Neural progenitor cell (in vitro differentiated cells): ENCODE measurements at regions not wholly inside any gene's neighbourhood (a gene's known extent, or its start where the extent isn't known, plus 50 kb on each side); places are given as distances from the start of the nearest gene placed in this dataset.

Source experiments
- DNase-seq: peaks from one replicate; pipeline ENCODE4 v3.0.0-alpha.2; 2016; ENCODE audit warnings: low spot score
- H2AFZ ChIP-seq: fragments of 200-600 bp; sonication (generic); replicated peaks from 2 replicates; pipeline ENCODE4 v1.6.1; 2016; ENCODE audit warnings: antibody characterized with exemption
- H3F3A ChIP-seq: fragments of 200-600 bp; sonication (generic); 2 replicates; pipeline ENCODE4 v1.6.1; 2016; ENCODE audit warnings: antibody characterized with exemption, low read depth
- H3K27ac ChIP-seq: fragments of 200-600 bp; sonication (generic); 2 replicates; pipeline ENCODE4 v1.5.1; 2016; ENCODE audit warnings: mild to moderate bottlenecking
- H3K27me3 ChIP-seq: fragments of 200-600 bp; sonication (generic); 2 replicates; pipeline ENCODE4 v1.6.1; 2016; ENCODE audit warnings: mild to moderate bottlenecking, moderate library complexity
- H3K36me3 ChIP-seq: fragments of 200-600 bp; sonication (generic); 2 replicates; pipeline ENCODE4 v1.5.1; 2016
- H3K4me1 ChIP-seq: fragments of 200-600 bp; sonication (generic); 2 replicates; pipeline ENCODE4 v1.6.1; 2016; ENCODE audit warnings: mixed run types
- H3K4me2 ChIP-seq: fragments of 200-600 bp; sonication (generic); 2 replicates; pipeline ENCODE4 v1.6.1; 2016
- H3K4me3 ChIP-seq: fragments of 200-600 bp; sonication (generic); 2 replicates; pipeline ENCODE4 v1.5.1; 2016
- H3K79me2 ChIP-seq: fragments of 200-600 bp; sonication (generic); 2 replicates; pipeline ENCODE4 v1.6.1; 2016; ENCODE audit warnings: low read depth
- H3K9ac ChIP-seq: fragments of 200-600 bp; sonication (generic); 2 replicates; pipeline ENCODE4 v1.6.1; 2016
- H3K9me3 ChIP-seq: fragments of 200-600 bp; sonication (generic); 2 replicates; pipeline ENCODE4 v1.5.1; 2016; ENCODE audit warnings: low read depth
- H4K20me1 ChIP-seq: fragments of 200-600 bp; sonication (generic); 2 replicates; pipeline ENCODE4 v1.6.1; 2016; ENCODE audit warnings: low read depth
- H3K27ac Mint-ChIP-seq: 3 replicates; pipeline ENCODE4 v1.8.0; 2021; ENCODE audit warnings: mixed read lengths
- H3K27me3 Mint-ChIP-seq: 2 replicates; pipeline ENCODE4 v1.8.0; 2022; ENCODE audit warnings: low read depth, mild to moderate bottlenecking, inconsistent platforms, moderate library complexity, mixed read lengths; ENCODE audit not compliant: insufficient read depth
- H3K36me3 Mint-ChIP-seq: 3 replicates; pipeline ENCODE4 v1.8.0; 2021; ENCODE audit warnings: mixed read lengths
- H3K4me1 Mint-ChIP-seq: 3 replicates; pipeline ENCODE4 v1.8.0; 2021; ENCODE audit warnings: mixed read lengths
- H3K4me3 Mint-ChIP-seq: 3 replicates; pipeline ENCODE4 v1.8.0; 2021; ENCODE audit warnings: mild to moderate bottlenecking, moderate library complexity, mixed read lengths
- H3K9me3 Mint-ChIP-seq: 3 replicates; pipeline ENCODE4 v1.8.0; 2020; ENCODE audit warnings: mixed read lengths
- CTCF ChIP-seq: fragments of 200-600 bp; sonication (generic); IDR thresholded peaks from 2 replicates; pipeline ENCODE4 v1.5.1; 2017; ENCODE audit warnings: antibody characterized with exemption, mild to moderate bottlenecking
- EZH2 ChIP-seq: fragments of 200-600 bp; sonication (generic); IDR thresholded peaks from 2 replicates; pipeline ENCODE4 v1.6.1; 2017; ENCODE audit warnings: antibody characterized with exemption, mild to moderate bottlenecking, moderate library complexity
- EZH2phosphoT487 ChIP-seq: fragments of 200-600 bp; sonication (generic); IDR thresholded peaks from 2 replicates; pipeline ENCODE4 v1.6.1; 2017; ENCODE audit warnings: antibody characterized with exemption

DNA sequence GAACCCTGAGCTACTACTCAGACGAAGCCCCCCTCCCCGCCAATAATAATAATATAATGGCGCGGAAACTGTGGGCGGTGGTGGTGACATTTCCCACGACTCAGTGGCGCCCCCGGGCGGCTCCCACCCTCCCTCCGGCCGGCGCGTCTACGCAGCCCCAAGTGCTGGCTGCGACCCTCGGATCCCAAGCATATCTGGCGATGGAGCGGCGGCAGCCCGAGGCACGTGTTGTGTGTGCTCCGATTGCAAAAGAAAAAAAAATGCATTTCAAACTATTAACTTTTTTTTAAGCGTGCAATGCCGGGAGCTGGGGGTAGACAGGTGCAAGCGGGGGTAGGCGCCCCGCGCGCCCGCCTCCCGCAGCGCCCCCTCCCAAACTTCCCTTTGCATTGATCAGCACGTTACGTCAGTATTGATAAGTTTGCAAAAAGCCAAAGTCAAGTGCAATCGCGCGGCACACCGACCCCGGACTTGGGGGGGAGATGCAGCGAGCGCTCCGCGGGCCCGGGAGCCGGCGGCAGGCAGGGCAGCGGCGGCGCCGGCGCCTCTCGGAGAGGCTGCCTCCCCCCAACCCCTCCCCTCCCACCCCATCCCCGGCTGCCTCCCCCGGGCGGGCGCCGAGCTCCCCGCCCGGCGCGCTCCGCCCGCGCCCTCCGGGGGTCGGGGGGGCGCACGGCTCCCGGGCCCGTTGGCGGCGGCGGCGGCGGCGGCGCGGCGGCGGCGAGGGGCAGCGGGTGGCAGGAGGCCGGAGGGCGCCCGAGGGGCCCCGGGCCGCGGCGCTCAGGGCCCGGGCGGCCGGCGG is 113.1 kb upstream of the MYL2 start:
- Histone ChIP-seq H3K27me3 (peaks cover 50% of the 10 kb centered on the region), H3K4me3 (peak overlapping the region; percentile 98), H4K20me1 (peaks cover 30% of the 10 kb centered on the region), H3K27ac (no peak overlapping the region), H2AFZ (peak overlapping the region; percentile 73), H3K9ac (no peak overlapping the region), H3K79me2 (peaks cover 8% of the 10 kb centered on the region), H3F3A (peaks cover 19% of the 10 kb centered on the region), H3K4me1 (peaks cover 38% of the 10 kb centered on the region), H3K36me3 (no peaks in the 10 kb centered on the region), H3K9me3 (no peaks in the 10 kb centered on the region), H3K4me2 (peak overlapping the region; percentile 100)
- DNase-seq: peak; percentile 72
- Mint-ChIP-seq H3K36me3 (peaks cover 3% of the 10 kb centered on the region), H3K4me1 (peaks cover 36% of the 10 kb centered on the region), H3K9me3 (no peaks in the 10 kb centered on the region), H3K27ac (no peak overlapping the region), H3K4me3 (peak overlapping the region; percentile 87), H3K27me3 (peaks cover 20% of the 10 kb centered on the region)
- no peak for TF ChIP-seq EZH2phosphoT487
- no peak for TF ChIP-seq EZH2
- TF ChIP-seq CTCF: peak; percentile 82

DNA sequence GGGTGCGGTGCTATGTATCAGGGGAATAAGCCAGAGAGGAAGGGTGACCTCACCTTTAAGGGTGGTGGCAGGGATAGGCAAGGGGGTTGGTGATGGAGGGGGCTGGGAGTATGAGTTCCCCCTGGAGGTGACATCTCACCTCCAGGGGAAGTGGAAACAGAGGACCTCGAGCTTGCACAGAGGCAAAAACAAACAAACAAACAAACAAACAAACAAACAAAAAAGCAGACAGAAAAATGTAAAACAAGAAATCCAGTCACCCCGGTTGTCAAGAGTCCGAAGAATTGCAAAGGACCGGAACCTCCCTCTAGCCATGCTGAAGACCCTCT is 112.2 kb upstream of the MYL2 start:
- Histone ChIP-seq H3K9ac (no peak overlapping the region), H2AFZ (no peak overlapping the region), H3K4me1 (peaks cover 37% of the 10 kb centered on the region), H3K4me3 (no peak overlapping the region), H3K4me2 (peak overlapping the region; percentile 100), H3K9me3 (no peaks in the 10 kb centered on the region), H3K79me2 (peaks cover 8% of the 10 kb centered on the region), H4K20me1 (peaks cover 26% of the 10 kb centered on the region), H3K36me3 (no peaks in the 10 kb centered on the region), H3K27me3 (peaks cover 47% of the 10 kb centered on the region), H3K27ac (no peak overlapping the region), H3F3A (peaks cover 19% of the 10 kb centered on the region)
- Mint-ChIP-seq H3K27me3 (peaks cover 19% of the 10 kb centered on the region), H3K9me3 (no peaks in the 10 kb centered on the region), H3K4me3 (peak overlapping the region; percentile 87), H3K27ac (no peak overlapping the region), H3K4me1 (peaks cover 32% of the 10 kb centered on the region), H3K36me3 (no peaks in the 10 kb centered on the region)
- no peak for DNase-seq
- no peak for TF ChIP-seq CTCF

- no peaks in the 10 kb centered on the region for H3K36me3 Mint-ChIP-seq
- H3K27ac Mint-ChIP-seq: no peak overlapping the region
- Histone ChIP-seq H3K4me1 (peaks cover 32% of the 10 kb centered on the region), H3K9ac (no peak overlapping the region), H3K4me2 (no peak overlapping the region), H3F3A (peaks cover 18% of the 10 kb centered on the region), H4K20me1 (peaks cover 21% of the 10 kb centered on the region), H2AFZ (no peak overlapping the region), H3K27ac (no peak overlapping the region), H3K79me2 (peaks cover 3% of the 10 kb centered on the region), H3K27me3 (peaks cover 42% of the 10 kb centered on the region), H3K36me3 (no peaks in the 10 kb centered on the region), H3K4me3 (no peak overlapping the region), H3K9me3 (no peaks in the 10 kb centered on the region)
- peaks cover 29% of the 10 kb centered on the region for H3K4me1 Mint-ChIP-seq
- H3K4me3 Mint-ChIP-seq: peak overlapping the region; percentile 87
- DNase-seq: no peak
- H3K9me3 Mint-ChIP-seq: no peaks in the 10 kb centered on the region
- H3K27me3 Mint-ChIP-seq: peaks cover 19% of the 10 kb centered on the region
- TF ChIP-seq EZH2phosphoT487 (no peak), CTCF (no peak), EZH2 (no peak)
Measured at GRCh38 chr12:111031916-111032590, 111.7 kb upstream of the MYL2 start.
